Activated CD8-positive, alpha-beta memory T cell treated with anti-CD3 and anti-CD28 coated beads, Interleukin-2, amount 10 ng/mL, durations not matched to agents 7 days and 5 days (primary cell): ENCODE measurements at regions not wholly inside any gene's neighbourhood (a gene's known extent, or its start where the extent isn't known, plus 50 kb on each side); places are given as distances from the start of the nearest gene placed in this dataset.
A peak's percentile ranks its signal among the peaks of the same experiment; 100 is the strongest.
"Not testable (repeated sequence)": the region's sequence is repeated elsewhere in the genome, so short reads cannot be mapped to it uniquely, and the experiment has no call there.

Experiments used
- ATAC-seq: fragments of 150-1000 bp; cut with Tn5 transposase; one replicate; pipeline ENCODE4 v1.10.0; 2021; ENCODE audit warnings: moderate library complexity
- CTCF ChIA-PET: fragments of 350-600 bp; sonication (Branson Sonifier 250); formaldehyde crosslinking; loops from one replicate; lab custom pipeline; 2021; ENCODE audit warnings: antibody characterized with exemption; lab: Charles Lee
- DNase-seq: peaks from one replicate; pipeline ENCODE4 v3.0.0-alpha.2; 2020
- H3K27ac Mint-ChIP-seq: one replicate; pipeline ENCODE4 v1.8.0; 2021; ENCODE audit warnings: mild to moderate bottlenecking, mixed read lengths
- H3K27me3 Mint-ChIP-seq: one replicate; pipeline ENCODE4 v1.8.0; 2021; ENCODE audit warnings: mixed read lengths
- H3K36me3 Mint-ChIP-seq: one replicate; pipeline ENCODE4 v1.8.0; 2021; ENCODE audit warnings: mild to moderate bottlenecking, mixed read lengths
- H3K4me1 Mint-ChIP-seq: one replicate; pipeline ENCODE4 v1.8.0; 2021; ENCODE audit warnings: mixed read lengths
- H3K4me3 Mint-ChIP-seq: one replicate; pipeline ENCODE4 v1.8.0; 2021; ENCODE audit warnings: mild to moderate bottlenecking, moderate library complexity, mixed read lengths
- H3K9me3 Mint-ChIP-seq: one replicate; pipeline ENCODE4 v1.8.0; 2022; ENCODE audit warnings: low read depth, mixed read lengths

GRCh38 chr9:20256284-20256948 lies 365.9 kb downstream of the MLLT3 start:
- Mint-ChIP-seq H3K4me1 (peaks cover 10% of the 10 kb centered on the region), H3K27me3 (no peaks in the 10 kb centered on the region), H3K9me3 (no peaks in the 10 kb centered on the region), H3K27ac (peak overlapping the region; percentile 52), H3K4me3 (no peak overlapping the region), H3K36me3 (peaks cover 7% of the 10 kb centered on the region)
- no peak for DNase-seq
- CTCF ChIA-PET: interaction anchor here (0.7 to 1.1 kb wide), 2 partner anchors 17 to 330 kb away, joined by 3 read pairs; no protein-coding TSS in a partner anchor
- no peak for ATAC-seq

- peaks cover 10% of the 10 kb centered on the region for H3K4me1 Mint-ChIP-seq
- ATAC-seq: no peak
- H3K4me3 Mint-ChIP-seq: no peak overlapping the region
- no peaks in the 10 kb centered on the region for H3K27me3 Mint-ChIP-seq
- peaks cover 7% of the 10 kb centered on the region for H3K36me3 Mint-ChIP-seq
- H3K27ac Mint-ChIP-seq: no peak overlapping the region
- CTCF ChIA-PET: no interaction called here
- no peak for DNase-seq
- no peaks in the 10 kb centered on the region for H3K9me3 Mint-ChIP-seq
Observed at GRCh38 chr9:20255052-20255451, 367.2 kb downstream of the MLLT3 start.

GRCh38 chr9:20253635-20254034 lies 368.7 kb downstream of the MLLT3 start:
- Mint-ChIP-seq H3K27me3 (no peaks in the 10 kb centered on the region), H3K4me3 (no peak overlapping the region), H3K27ac (no peak overlapping the region), H3K9me3 (peaks cover 3% of the 10 kb centered on the region), H3K36me3 (peaks cover 9% of the 10 kb centered on the region), H3K4me1 (peaks cover 10% of the 10 kb centered on the region)
- ATAC-seq (no peak), DNase-seq (no peak)
- CTCF ChIA-PET: interaction anchor here (1.4 kb wide), 1 partner anchor 45 kb away, joined by 3 read pairs; no protein-coding TSS in a partner anchor

GRCh38 chr9:20252778-20253177 lies 369.5 kb downstream of the MLLT3 start:
- DNase-seq: no peak
- Mint-ChIP-seq H3K4me3 (no peak overlapping the region), H3K27ac (no peak overlapping the region), H3K36me3 (peaks cover 14% of the 10 kb centered on the region), H3K27me3 (no peaks in the 10 kb centered on the region), H3K9me3 (peaks cover 5% of the 10 kb centered on the region), H3K4me1 (peaks cover 10% of the 10 kb centered on the region)
- CTCF ChIA-PET: interaction anchor here (1.4 kb wide), 1 partner anchor 44 kb away, joined by 3 read pairs; no protein-coding TSS in a partner anchor
- no peak for ATAC-seq

- CTCF ChIA-PET: no interaction called here
- Mint-ChIP-seq H3K4me3 (no peak overlapping the region), H3K4me1 (peaks cover 5% of the 10 kb centered on the region), H3K36me3 (peaks cover 13% of the 10 kb centered on the region), H3K9me3 (peaks cover 5% of the 10 kb centered on the region), H3K27ac (no peak overlapping the region), H3K27me3 (no peaks in the 10 kb centered on the region)
- ATAC-seq (no peak), DNase-seq (no peak)
Observed at GRCh38 chr9:20250791-20251190, 371.5 kb downstream of the MLLT3 start.

- Mint-ChIP-seq H3K27ac (no peak overlapping the region), H3K36me3 (peaks cover 26% of the 10 kb centered on the region), H3K4me1 (peaks cover 54% of the 10 kb centered on the region), H3K4me3 (no peak overlapping the region), H3K9me3 (peaks cover 5% of the 10 kb centered on the region), H3K27me3 (peaks cover 11% of the 10 kb centered on the region)
- ATAC-seq (no peak), DNase-seq (no peak)
- CTCF ChIA-PET: interaction anchor here (1.6 to 2.0 kb wide), 2 partner anchors 15 to 246 kb away, joined by 5 read pairs; no protein-coding TSS in a partner anchor
Observed at GRCh38 chr9:20244271-20244670, 378.0 kb downstream of the MLLT3 start.

GRCh38 chr9:20243841-20244240 lies 378.5 kb downstream of the MLLT3 start:
- CTCF ChIA-PET: interaction anchor here (1.6 to 2.0 kb wide), 2 partner anchors 15 to 246 kb away, joined by 5 read pairs; no protein-coding TSS in a partner anchor
- no peak for DNase-seq
- H3K36me3 Mint-ChIP-seq: peaks cover 26% of the 10 kb centered on the region
- peaks cover 54% of the 10 kb centered on the region for H3K4me1 Mint-ChIP-seq
- H3K4me3 Mint-ChIP-seq: no peak overlapping the region
- peaks cover 11% of the 10 kb centered on the region for H3K27me3 Mint-ChIP-seq
- peaks cover 4% of the 10 kb centered on the region for H3K9me3 Mint-ChIP-seq
- no peak overlapping the region for H3K27ac Mint-ChIP-seq
- ATAC-seq: no peak

GRCh38 chr9:20242510-20243189 lies 379.6 kb downstream of the MLLT3 start:
- Mint-ChIP-seq H3K4me1 (peaks cover 54% of the 10 kb centered on the region), H3K36me3 (peaks cover 18% of the 10 kb centered on the region), H3K27me3 (peaks cover 11% of the 10 kb centered on the region), H3K4me3 (peak overlapping the region; percentile 43), H3K27ac (peak overlapping the region; percentile 76), H3K9me3 (no peaks in the 10 kb centered on the region)
- ATAC-seq: peak; percentile 86
- CTCF ChIA-PET: interaction anchor here (0.6 to 2.5 kb wide), 9 partner anchors 14 to 296 kb away, joined by 3 to 9 read pairs (median 4); no protein-coding TSS in a partner anchor
- DNase-seq: peak; percentile 78

GRCh38 chr9:20240498-20240897 lies 381.8 kb downstream of the MLLT3 start:
- H3K27ac Mint-ChIP-seq: no peak overlapping the region
- DNase-seq (no peak), ATAC-seq (no peak)
- CTCF ChIA-PET: interaction anchor here (0.9 kb wide), 1 partner anchor 23 kb away, joined by 3 read pairs; no protein-coding TSS in a partner anchor
- H3K9me3 Mint-ChIP-seq: no peaks in the 10 kb centered on the region
- H3K27me3 Mint-ChIP-seq: peaks cover 11% of the 10 kb centered on the region
- no peak overlapping the region for H3K4me3 Mint-ChIP-seq
- peaks cover 26% of the 10 kb centered on the region for H3K36me3 Mint-ChIP-seq
- H3K4me1 Mint-ChIP-seq: peaks cover 49% of the 10 kb centered on the region

GRCh38 chr9:20238921-20239320 lies 383.4 kb downstream of the MLLT3 start:
- no peak for DNase-seq
- peaks cover 3% of the 10 kb centered on the region for H3K27me3 Mint-ChIP-seq
- no peak overlapping the region for H3K4me3 Mint-ChIP-seq
- CTCF ChIA-PET: interaction anchor here (1.2 to 1.7 kb wide), 2 partner anchors 18 to 20 kb away, joined by 3 read pairs; no protein-coding TSS in a partner anchor
- peaks cover 43% of the 10 kb centered on the region for H3K4me1 Mint-ChIP-seq
- peaks cover 2% of the 10 kb centered on the region for H3K9me3 Mint-ChIP-seq
- H3K36me3 Mint-ChIP-seq: peaks cover 21% of the 10 kb centered on the region
- ATAC-seq: no peak
- no peak overlapping the region for H3K27ac Mint-ChIP-seq

- peaks cover 3% of the 10 kb centered on the region for H3K27me3 Mint-ChIP-seq
- DNase-seq (no peak), ATAC-seq (no peak)
- H3K36me3 Mint-ChIP-seq: peaks cover 25% of the 10 kb centered on the region
- H3K27ac Mint-ChIP-seq: no peak overlapping the region
- no peak overlapping the region for H3K4me3 Mint-ChIP-seq
- H3K9me3 Mint-ChIP-seq: peaks cover 2% of the 10 kb centered on the region
- H3K4me1 Mint-ChIP-seq: peaks cover 31% of the 10 kb centered on the region
- CTCF ChIA-PET: no interaction called here
Observed at GRCh38 chr9:20237686-20238085, 384.6 kb downstream of the MLLT3 start.

- no peak overlapping the region for H3K27ac Mint-ChIP-seq
- H3K4me1 Mint-ChIP-seq: peaks cover 21% of the 10 kb centered on the region
- ATAC-seq: no peak
- DNase-seq: no peak
- CTCF ChIA-PET: no interaction called here
- H3K9me3 Mint-ChIP-seq: peaks cover 2% of the 10 kb centered on the region
- no peaks in the 10 kb centered on the region for H3K27me3 Mint-ChIP-seq
- H3K36me3 Mint-ChIP-seq: peaks cover 25% of the 10 kb centered on the region
- no peak overlapping the region for H3K4me3 Mint-ChIP-seq
Observed at GRCh38 chr9:20236676-20237075, 385.6 kb downstream of the MLLT3 start.

GRCh38 chr9:20235206-20235605 lies 387.1 kb downstream of the MLLT3 start:
- H3K27me3 Mint-ChIP-seq, H3K9me3 Mint-ChIP-seq, H3K27ac Mint-ChIP-seq, ATAC-seq, CTCF ChIA-PET, DNase-seq, H3K4me3 Mint-ChIP-seq, H3K4me1 Mint-ChIP-seq: not testable (repeated sequence)
- H3K36me3 Mint-ChIP-seq: peaks cover 27% of the 10 kb centered on the region
